Thoracic aorta (tissue), 2 donors: ENCODE measurements at regions not wholly inside any gene's neighbourhood (a gene's known extent, or its start where the extent isn't known, plus 50 kb on each side); places are given as distances from the start of the nearest gene placed in this dataset.

ENCODE experiments used
- ATAC-seq: fragments of 150-250 bp; one replicate; pipeline ENCODE4 v1.8.0; 2017; ENCODE audit warnings: low read depth; ENCODE audit not compliant: insufficient number of reproducible peaks, low FRiP score
- DNase-seq: peaks from one replicate; pipeline ENCODE4 v3.0.0-alpha.2; 2020; ENCODE audit warnings: low spot score
- H3K27ac ChIP-seq, 2 donors: fragments of 200-600 bp; sonication (generic); 1 replicate in 1 of 2; 2 replicates in 1 of 2; pipeline ENCODE4 v1.5.1; 2016; ENCODE audit warnings: mild to moderate bottlenecking in 2 of 2, moderate library complexity in 2 of 2
- H3K27me3 ChIP-seq: fragments of 200-600 bp; sonication (generic); replicated peaks from 2 replicates; pipeline ENCODE4 v1.6.0; 2016; ENCODE audit warnings: mild to moderate bottlenecking; ENCODE audit not compliant: insufficient read depth
- H3K36me3 ChIP-seq: fragments of 200-600 bp; sonication (generic); one replicate; pipeline ENCODE4 v1.5.1; 2016
- H3K4me1 ChIP-seq, 2 donors: fragments of 200-600 bp; sonication (generic); 1 replicate in 1 of 2; 2 replicates in 1 of 2; pipeline versions ENCODE4 v1.5.1 to v1.6.0; 2016; ENCODE audit warnings: low read depth in 2 of 2, mild to moderate bottlenecking in 1 of 2; ENCODE audit not compliant: control insufficient read depth in 1 of 2
- H3K4me3 ChIP-seq: fragments of 200-600 bp; sonication (generic); 2 replicates; pipeline ENCODE4 v1.5.1; 2016; ENCODE audit warnings: mild to moderate bottlenecking
- H3K9me3 ChIP-seq: fragments of 200-600 bp; sonication (generic); 2 replicates; pipeline ENCODE4 v1.5.1; 2016
- CTCF ChIP-seq: fragments of 200-600 bp; sonication (generic); IDR thresholded peaks from one replicate; pipeline ENCODE4 v1.5.1; 2019; ENCODE audit warnings: antibody characterized with exemption

- H3K9me3 ChIP-seq = no peaks in the 10 kb centered on the region
- DNase-seq (no peak), ATAC-seq (no peak)
These were observed 433.8 kb downstream of the NAF1 start for GRCh38 chr4:162732876-162733275.

GRCh38 chr4:162727766-162728165 is 438.9 kb downstream of the NAF1 start:
- ATAC-seq = no peak
- no peak for TF ChIP-seq CTCF
- Histone ChIP-seq H3K27ac (no peak overlapping the region), H3K27me3 (no peaks in the 10 kb centered on the region), H3K36me3 (no peaks in the 10 kb centered on the region), H3K4me1 (no peaks in the 10 kb centered on the region), H3K9me3 (no peaks in the 10 kb centered on the region), H3K4me3 (no peak overlapping the region)
- no peak for DNase-seq

More at GRCh38 chr4:162732876-162733275, 433.8 kb downstream of the NAF1 start:
- no peak overlapping the region for H3K27ac ChIP-seq
- H3K4me3 ChIP-seq = no peak overlapping the region
- no peak for TF ChIP-seq CTCF
- H3K36me3 ChIP-seq = no peaks in the 10 kb centered on the region
- no peaks in the 10 kb centered on the region for H3K4me1 ChIP-seq
- H3K27me3 ChIP-seq = no peaks in the 10 kb centered on the region

- Histone ChIP-seq H3K9me3 (no peaks in the 10 kb centered on the region), H3K27ac (no peak overlapping the region), H3K4me3 (no peak overlapping the region), H3K27me3 (no peaks in the 10 kb centered on the region), H3K4me1 (no peaks in the 10 kb centered on the region), H3K36me3 (no peaks in the 10 kb centered on the region)
- no peak for ATAC-seq
- no peak for DNase-seq
- no peak for TF ChIP-seq CTCF
These were observed 439.5 kb downstream of the NAF1 start for GRCh38 chr4:162727232-162727631.

- no peak for DNase-seq
- no peak for ATAC-seq
- no peaks in the 10 kb centered on the region for H3K9me3 ChIP-seq
- no peaks in the 10 kb centered on the region for H3K27me3 ChIP-seq
- no peak overlapping the region for H3K4me3 ChIP-seq
- H3K36me3 ChIP-seq = no peaks in the 10 kb centered on the region
- no peak overlapping the region for H3K27ac ChIP-seq
- H3K4me1 ChIP-seq = no peaks in the 10 kb centered on the region
- TF ChIP-seq CTCF = no peak
These were observed 451.3 kb downstream of the NAF1 start for GRCh38 chr4:162715401-162715800.

- Histone ChIP-seq H3K27ac (no peak overlapping the region), H3K4me3 (no peak overlapping the region), H3K9me3 (no peaks in the 10 kb centered on the region), H3K27me3 (no peaks in the 10 kb centered on the region), H3K36me3 (no peaks in the 10 kb centered on the region), H3K4me1 (peaks cover 9 to 18% of the 10 kb centered on the region in 2 donors)
- no peak for DNase-seq
- no peak for TF ChIP-seq CTCF
- ATAC-seq = no peak
These were observed 458.7 kb downstream of the NAF1 start for GRCh38 chr4:162707962-162708361.
